ENCODE measurements at regions not wholly inside any gene's neighbourhood (a gene's known extent, or its start where the extent isn't known, plus 50 kb on each side); places are given as distances from the start of the nearest gene placed in this dataset.
"Not testable (repeated sequence)": the region's sequence is repeated elsewhere in the genome, so short reads cannot be mapped to it uniquely, and the experiment has no call there.

DNA sequence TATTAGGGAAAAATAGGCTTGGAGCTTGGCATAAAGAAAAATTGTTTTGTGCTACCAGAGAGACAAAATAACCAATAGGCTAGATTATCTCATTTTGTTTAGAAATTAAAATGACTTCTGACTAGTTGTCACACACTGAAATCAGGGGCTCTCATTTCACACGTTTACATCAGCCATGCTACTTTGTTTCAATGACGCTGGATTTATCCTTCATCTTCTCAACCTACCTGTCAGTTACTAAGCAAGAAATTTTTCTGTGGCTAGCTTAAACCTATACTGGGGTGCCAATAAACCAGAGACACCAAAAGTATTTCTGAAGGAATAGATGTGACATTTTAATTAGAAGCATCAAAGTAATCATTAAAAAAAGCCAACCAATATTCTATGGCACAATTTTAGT is 518.1 kb upstream of the NR5A2 start:
- Mint-ChIP-seq H3K36me3 (ENCODE audit: insufficient read depth) (no peaks in the 10 kb centered on the region), H3K27me3 (ENCODE audit: low read depth) (peaks cover 13% of the 10 kb centered on the region), H3K9me3 (no peaks in the 10 kb centered on the region), H3K4me3 (no peak overlapping the region), H3K4me1 (ENCODE audit: low read depth) (no peaks in the 10 kb centered on the region)
- no peak for ATAC-seq
- DNase-seq, result no peak

DNA sequence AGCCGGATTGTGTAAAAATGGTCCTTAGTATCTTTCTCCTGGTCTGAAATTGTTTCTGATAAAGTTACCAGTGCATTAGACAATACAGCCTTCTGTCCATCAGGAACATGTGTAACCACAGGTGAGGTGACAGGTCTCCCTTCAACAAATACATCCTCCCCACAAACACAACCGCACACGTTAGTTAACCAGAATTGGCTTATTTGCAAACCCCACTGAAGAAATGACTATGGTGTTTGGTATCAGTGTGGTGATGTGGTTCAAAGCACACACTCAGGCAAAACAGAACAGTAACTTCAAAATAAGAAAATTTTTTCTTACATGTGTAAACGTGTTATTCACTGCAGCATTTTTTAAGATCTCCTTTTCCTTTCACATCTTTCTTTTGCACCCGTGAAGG is 517.2 kb upstream of the NR5A2 start:
- no peaks in the 10 kb centered on the region for H3K4me1 Mint-ChIP-seq (ENCODE audit: low read depth)
- ATAC-seq (no peak), DNase-seq (no peak)
- no peaks in the 10 kb centered on the region for H3K36me3 Mint-ChIP-seq (ENCODE audit: insufficient read depth)
- no peak overlapping the region for H3K4me3 Mint-ChIP-seq
- peaks cover 13% of the 10 kb centered on the region for H3K27me3 Mint-ChIP-seq (ENCODE audit: low read depth)
- H3K9me3 Mint-ChIP-seq, result no peaks in the 10 kb centered on the region

DNA sequence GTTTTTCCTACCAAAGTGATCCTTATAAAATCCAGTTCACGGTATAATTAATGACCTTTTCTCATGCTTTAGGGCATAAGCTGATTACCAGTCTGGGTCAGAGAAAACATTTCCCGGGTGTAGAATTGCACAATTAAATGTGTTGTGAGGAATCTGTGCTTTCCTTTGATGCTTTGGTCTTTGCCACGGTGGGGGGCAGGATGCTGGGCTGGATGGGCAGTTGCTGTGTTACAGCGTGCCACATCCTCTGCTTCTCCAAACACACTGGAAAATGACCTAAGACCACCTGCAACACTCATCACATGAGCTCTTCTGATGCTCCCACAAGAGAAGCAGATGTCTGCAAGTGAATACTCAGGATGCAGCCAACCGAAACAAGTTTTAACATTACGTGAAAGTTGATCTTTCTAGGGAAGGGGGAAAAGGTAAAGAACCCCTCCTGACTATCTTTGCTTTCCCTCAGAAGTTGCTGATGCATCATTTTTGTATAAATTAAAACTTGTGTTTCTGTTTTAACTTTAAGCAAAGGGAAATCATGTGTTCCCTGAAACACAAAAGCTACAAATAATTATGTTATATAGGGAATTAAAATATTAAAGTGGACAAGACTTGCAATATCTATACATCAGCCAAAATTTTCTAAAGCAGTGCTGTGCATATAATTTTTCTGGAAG is 515.3 kb upstream of the NR5A2 start:
- Mint-ChIP-seq H3K27me3 (ENCODE audit: low read depth) (peaks cover 10% of the 10 kb centered on the region), H3K4me1 (ENCODE audit: low read depth) (no peaks in the 10 kb centered on the region), H3K36me3 (ENCODE audit: insufficient read depth) (no peaks in the 10 kb centered on the region), H3K9me3 (no peaks in the 10 kb centered on the region), H3K4me3 (no peak overlapping the region)
- no peak for ATAC-seq
- DNase-seq, result no peak

DNA sequence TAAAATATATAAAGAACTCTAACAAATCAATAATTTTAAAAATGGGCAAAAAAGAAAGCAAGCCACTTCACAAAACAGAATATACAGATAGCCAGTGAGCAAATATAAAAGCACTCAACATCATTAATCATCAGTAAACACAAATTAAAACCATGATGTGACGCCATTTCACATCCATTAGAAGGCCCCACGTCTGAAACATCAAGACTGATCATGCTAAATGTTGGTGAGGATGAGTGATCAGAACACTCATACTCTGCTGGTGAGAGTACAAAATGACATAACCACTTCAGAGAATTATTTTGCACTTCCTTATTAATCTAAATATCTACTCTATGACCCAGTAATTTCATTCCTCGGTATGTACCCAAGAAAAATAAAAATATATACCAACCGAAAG is 512.2 kb upstream of the NR5A2 start:
- ATAC-seq (no peak), DNase-seq (no peak)
- Mint-ChIP-seq H3K27me3 (ENCODE audit: low read depth) (peaks cover 9% of the 10 kb centered on the region), H3K9me3 (no peaks in the 10 kb centered on the region), H3K4me1 (ENCODE audit: low read depth) (no peaks in the 10 kb centered on the region), H3K4me3 (no peak overlapping the region), H3K36me3 (ENCODE audit: insufficient read depth) (no peaks in the 10 kb centered on the region)

DNA sequence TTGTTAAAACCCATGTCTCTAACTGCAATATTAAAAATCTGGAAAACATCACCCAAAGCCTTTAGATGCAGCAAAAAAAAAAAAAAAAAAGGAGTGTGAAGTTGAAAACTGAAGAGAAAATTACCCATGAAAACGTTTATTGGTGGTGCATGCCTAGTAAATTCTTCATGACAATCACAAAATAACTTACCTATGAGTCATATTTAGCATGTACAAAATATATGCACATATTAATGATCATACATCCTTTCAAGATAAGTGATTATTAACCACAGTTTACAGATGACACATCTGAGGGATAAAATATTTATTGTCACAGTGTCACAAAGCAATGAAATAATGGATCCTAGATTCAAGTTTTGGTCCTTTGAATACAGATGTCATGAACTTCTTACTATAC is 505.2 kb upstream of the NR5A2 start:
- Mint-ChIP-seq H3K4me3 (no peak overlapping the region), H3K4me1 (ENCODE audit: low read depth) (no peaks in the 10 kb centered on the region), H3K27me3 (ENCODE audit: low read depth) (no peaks in the 10 kb centered on the region), H3K9me3 (no peaks in the 10 kb centered on the region), H3K36me3 (ENCODE audit: insufficient read depth) (no peaks in the 10 kb centered on the region)
- DNase-seq, result no peak
- ATAC-seq, result no peak

DNA sequence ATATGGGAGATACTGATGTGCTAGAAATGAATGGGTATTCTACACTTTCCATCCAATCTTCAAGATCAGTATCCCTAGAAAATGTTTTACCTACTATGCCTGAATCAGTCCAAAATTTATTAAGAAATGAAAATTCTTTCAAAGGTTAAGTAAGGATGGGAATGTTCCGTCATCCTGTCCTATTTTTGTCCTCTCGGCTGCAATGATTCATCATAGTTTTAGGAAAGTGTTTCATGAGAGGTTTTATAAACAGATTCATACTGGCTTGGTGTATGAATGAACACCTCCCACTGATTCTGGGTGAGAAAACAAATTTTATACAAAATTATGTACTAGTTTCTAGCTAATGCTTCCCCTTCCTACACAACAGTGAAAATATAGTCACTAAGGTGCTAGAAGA is 504.6 kb upstream of the NR5A2 start:
- Mint-ChIP-seq H3K9me3 (no peaks in the 10 kb centered on the region), H3K36me3 (ENCODE audit: insufficient read depth) (no peaks in the 10 kb centered on the region), H3K4me3 (no peak overlapping the region), H3K27me3 (ENCODE audit: low read depth) (no peaks in the 10 kb centered on the region), H3K4me1 (ENCODE audit: low read depth) (no peaks in the 10 kb centered on the region)
- ATAC-seq (no peak), DNase-seq (no peak)

DNA sequence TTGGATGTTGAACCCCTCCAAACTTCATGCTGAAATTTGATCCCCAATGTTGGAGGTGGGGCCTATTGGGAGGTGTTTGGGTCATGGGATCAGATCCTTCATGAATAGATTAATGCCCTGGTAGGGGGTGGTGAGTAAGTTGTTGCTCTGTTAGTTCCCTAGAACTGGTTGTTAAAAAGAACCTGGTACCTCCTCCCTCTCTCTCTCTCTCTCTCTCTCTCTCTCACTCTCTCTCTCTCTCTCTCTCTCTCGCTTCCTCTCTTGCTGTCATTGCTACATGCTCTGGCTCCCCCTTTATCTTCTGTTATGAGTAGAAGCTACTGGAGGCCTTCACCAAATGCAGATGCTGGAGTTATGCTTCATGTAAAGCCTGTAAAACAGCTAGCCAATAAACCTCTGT is 498.2 kb upstream of the NR5A2 start:
- DNase-seq (no peak), ATAC-seq (no peak)
- peaks cover 7% of the 10 kb centered on the region for H3K9me3 Mint-ChIP-seq
- H3K4me1 Mint-ChIP-seq (ENCODE audit: low read depth), result no peaks in the 10 kb centered on the region
- no peaks in the 10 kb centered on the region for H3K27me3 Mint-ChIP-seq (ENCODE audit: low read depth)
- no peak overlapping the region for H3K4me3 Mint-ChIP-seq
- no peaks in the 10 kb centered on the region for H3K36me3 Mint-ChIP-seq (ENCODE audit: insufficient read depth)

DNA sequence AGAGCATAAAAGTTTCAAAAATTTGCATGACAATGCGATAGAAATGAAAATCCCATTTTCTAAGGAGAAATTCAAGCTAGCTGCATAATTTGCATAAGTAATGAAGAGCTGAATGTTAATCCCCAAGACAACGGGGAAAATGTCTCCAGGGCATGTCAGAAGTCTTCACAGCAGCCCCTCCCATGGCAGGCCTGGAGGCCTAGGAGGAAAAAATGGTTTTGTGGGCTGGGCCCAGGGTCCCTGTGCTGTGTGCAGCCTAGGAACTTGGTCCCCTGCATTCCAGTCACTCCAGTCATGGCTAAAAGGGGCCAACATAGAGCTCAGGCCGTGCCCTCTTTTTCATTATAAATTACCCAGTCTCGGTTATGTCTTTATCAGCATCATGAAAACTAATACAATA is 494.1 kb upstream of the NR5A2 start:
- ATAC-seq; H3K4me1 Mint-ChIP-seq (ENCODE audit: low read depth); H3K27me3 Mint-ChIP-seq (ENCODE audit: low read depth); H3K4me3 Mint-ChIP-seq; H3K36me3 Mint-ChIP-seq (ENCODE audit: insufficient read depth); DNase-seq: not testable (repeated sequence)
- peaks cover 22% of the 10 kb centered on the region for H3K9me3 Mint-ChIP-seq

DNA sequence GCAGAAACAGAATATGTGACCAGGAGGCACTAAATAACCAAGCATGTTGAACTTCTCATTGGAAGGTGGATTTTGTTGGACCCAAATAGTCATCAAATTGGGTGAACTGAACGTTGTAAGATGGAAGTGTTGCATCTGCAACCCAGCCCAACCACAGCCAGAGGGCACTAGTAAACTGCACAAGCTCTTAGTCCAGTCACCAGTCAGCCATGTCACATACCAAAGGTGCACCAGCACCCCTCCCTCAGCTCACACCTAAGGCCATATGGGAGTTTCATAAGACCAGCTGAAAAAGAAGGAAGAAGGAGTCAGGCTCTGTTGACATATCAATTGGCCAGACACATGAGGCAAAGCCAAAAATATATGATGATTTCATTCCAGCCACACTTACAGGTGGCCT is 481.7 kb upstream of the NR5A2 start:
- ATAC-seq (no peak), DNase-seq (no peak)
- H3K4me3 Mint-ChIP-seq, result no peak overlapping the region
- H3K36me3 Mint-ChIP-seq (ENCODE audit: insufficient read depth), result no peaks in the 10 kb centered on the region
- peaks cover under 1% of the 10 kb centered on the region for H3K9me3 Mint-ChIP-seq
- H3K4me1 Mint-ChIP-seq (ENCODE audit: low read depth), result no peaks in the 10 kb centered on the region
- no peaks in the 10 kb centered on the region for H3K27me3 Mint-ChIP-seq (ENCODE audit: low read depth)

DNA sequence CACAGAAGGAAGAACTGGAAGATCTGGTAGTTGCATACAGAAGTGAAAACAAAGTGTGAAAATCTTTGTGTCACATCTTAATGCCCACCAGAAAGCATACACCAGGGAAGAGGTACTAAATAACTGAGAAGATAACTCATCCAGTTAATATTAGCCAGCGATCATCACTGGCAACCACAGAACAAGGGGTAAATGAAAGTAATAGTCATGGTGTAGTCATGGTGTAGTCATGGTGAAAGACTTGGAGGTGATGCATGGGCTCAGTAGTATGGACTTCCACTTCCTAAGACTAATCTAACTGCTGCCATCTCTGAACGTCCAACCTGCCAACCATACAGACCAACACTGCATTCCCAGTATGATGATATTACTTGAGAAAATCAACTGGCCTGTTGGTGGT is 481.2 kb upstream of the NR5A2 start:
- H3K9me3 Mint-ChIP-seq, result no peaks in the 10 kb centered on the region
- H3K4me3 Mint-ChIP-seq, result no peak overlapping the region
- no peaks in the 10 kb centered on the region for H3K4me1 Mint-ChIP-seq (ENCODE audit: low read depth)
- DNase-seq (no peak), ATAC-seq (peak in 1 of 2 donors; percentile 46)
- H3K27me3 Mint-ChIP-seq (ENCODE audit: low read depth), result no peaks in the 10 kb centered on the region
- H3K36me3 Mint-ChIP-seq (ENCODE audit: insufficient read depth), result no peaks in the 10 kb centered on the region

DNA sequence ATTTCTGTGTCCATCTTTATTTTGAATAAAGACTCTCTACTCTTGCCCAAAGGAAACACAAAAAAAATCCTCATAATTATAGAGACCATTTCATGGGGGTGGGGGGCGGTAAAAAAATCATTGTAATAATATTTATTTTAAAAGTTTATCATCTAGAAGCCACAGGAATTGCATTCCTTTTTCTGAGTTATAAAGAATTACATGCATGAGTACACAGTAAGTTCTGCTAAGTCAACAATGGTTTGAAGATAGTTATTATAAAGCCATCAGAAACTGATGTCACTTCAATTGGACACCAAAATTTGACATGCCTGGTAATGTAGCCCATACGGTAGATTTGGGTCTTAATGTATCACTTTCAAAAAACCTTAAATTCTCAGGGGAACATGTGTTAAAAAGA is 478.1 kb upstream of the NR5A2 start:
- Mint-ChIP-seq H3K4me3 (no peak overlapping the region), H3K27me3 (ENCODE audit: low read depth) (peaks cover 16% of the 10 kb centered on the region), H3K36me3 (ENCODE audit: insufficient read depth) (no peaks in the 10 kb centered on the region), H3K4me1 (ENCODE audit: low read depth) (no peaks in the 10 kb centered on the region), H3K9me3 (peaks cover 3% of the 10 kb centered on the region)
- ATAC-seq (no peak), DNase-seq (no peak)

DNA sequence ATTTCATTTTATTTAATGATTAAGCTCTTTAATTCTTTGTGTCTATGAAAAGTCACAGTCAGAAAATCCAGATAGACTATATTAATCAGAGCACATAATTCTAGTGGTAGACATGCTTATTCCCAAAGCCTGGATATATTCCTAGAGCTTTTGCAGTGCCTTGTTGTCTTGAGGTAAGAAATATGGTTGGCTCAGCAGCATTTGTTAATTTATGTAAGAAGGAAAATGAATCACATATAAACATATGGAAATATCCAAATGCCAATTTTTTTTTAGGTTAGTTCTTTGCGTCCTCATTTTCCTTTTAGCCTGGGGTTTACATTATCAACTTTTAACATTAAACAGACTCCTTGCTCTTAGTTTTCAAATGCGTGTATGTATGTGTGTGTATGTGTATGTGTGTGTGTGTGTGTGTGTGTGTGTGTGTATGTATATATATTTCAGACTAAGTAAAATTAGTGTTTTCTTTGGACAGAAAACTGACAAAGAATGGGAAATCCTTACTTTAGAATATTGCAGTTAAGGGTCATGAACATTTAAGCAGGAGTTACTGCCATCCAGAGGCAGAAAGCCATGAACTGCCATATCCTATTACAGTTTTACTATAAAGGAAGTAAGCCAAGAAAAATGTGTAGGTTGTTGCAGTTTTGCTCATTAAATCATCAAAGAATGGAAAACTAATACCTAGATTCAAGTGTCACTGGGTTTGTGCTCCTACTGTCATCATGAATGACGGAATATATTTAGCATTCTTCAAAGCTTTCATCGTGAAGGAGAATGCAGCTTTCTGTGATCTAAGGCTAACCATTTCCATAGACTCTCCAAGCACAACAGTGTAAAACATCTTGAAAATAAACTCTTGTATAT is 477.1 kb upstream of the NR5A2 start:
- no peaks in the 10 kb centered on the region for H3K36me3 Mint-ChIP-seq (ENCODE audit: insufficient read depth)
- peak in 1 of 2 donors; percentile 25 for ATAC-seq
- no peak for DNase-seq
- peaks cover 16% of the 10 kb centered on the region for H3K27me3 Mint-ChIP-seq (ENCODE audit: low read depth)
- H3K9me3 Mint-ChIP-seq, result peaks cover 3% of the 10 kb centered on the region
- H3K4me1 Mint-ChIP-seq (ENCODE audit: low read depth), result no peaks in the 10 kb centered on the region
- H3K4me3 Mint-ChIP-seq, result no peak overlapping the region

DNA sequence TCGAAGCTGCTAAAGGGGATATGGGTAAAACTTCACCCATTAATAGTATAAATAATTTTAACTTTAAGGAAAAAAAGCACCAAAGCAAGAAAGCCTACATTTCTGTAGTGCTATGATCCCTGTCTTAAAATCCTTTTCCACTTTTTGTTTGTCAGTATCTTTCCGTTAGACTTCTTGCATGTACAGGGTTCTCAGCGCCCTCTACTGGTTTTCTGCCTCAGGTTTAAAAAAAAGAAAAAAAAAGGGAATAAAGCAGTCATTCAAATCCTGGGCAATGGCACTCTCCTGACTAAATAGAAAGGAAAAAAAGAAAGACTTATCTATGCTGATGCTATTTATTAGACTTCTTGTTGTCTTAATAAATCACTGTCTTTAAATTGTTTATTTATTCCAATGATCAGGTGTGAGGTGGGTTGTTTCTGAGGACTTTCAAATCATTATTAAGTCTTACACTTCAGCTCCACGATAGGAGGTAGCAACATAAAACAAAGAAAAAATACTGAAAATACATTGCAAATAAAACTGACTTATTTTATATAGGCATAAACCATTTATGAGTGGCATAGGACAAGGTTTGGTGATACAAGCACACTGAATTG is 475.4 kb upstream of the NR5A2 start:
- no peak for ATAC-seq
- no peaks in the 10 kb centered on the region for H3K4me1 Mint-ChIP-seq (ENCODE audit: low read depth)
- DNase-seq, result no peak
- H3K36me3 Mint-ChIP-seq (ENCODE audit: insufficient read depth), result no peaks in the 10 kb centered on the region
- peaks cover 3% of the 10 kb centered on the region for H3K9me3 Mint-ChIP-seq
- H3K4me3 Mint-ChIP-seq, result no peak overlapping the region
- H3K27me3 Mint-ChIP-seq (ENCODE audit: low read depth), result peaks cover 16% of the 10 kb centered on the region

DNA sequence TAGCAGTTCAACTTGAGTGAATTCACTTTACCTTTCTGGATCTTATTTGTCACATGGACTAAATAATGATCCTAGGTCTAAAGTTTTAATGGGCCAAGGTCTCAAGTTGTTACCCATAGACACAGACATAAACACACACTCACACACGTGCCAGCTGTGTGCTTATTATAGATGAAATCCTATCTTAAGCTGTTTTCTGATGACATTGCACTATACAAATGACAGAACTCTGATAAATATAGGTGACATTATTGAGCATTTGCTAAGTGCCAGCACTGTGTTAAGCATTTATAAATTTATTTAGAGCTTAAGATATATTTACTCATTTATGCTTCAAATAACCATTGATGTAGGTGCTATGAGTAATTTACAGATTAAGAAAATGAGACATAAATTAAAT is 474.4 kb upstream of the NR5A2 start:
- Mint-ChIP-seq H3K36me3 (ENCODE audit: insufficient read depth) (no peaks in the 10 kb centered on the region), H3K27me3 (ENCODE audit: low read depth) (peaks cover 17% of the 10 kb centered on the region), H3K4me3 (no peak overlapping the region), H3K9me3 (peaks cover 3% of the 10 kb centered on the region), H3K4me1 (ENCODE audit: low read depth) (no peaks in the 10 kb centered on the region)
- ATAC-seq, result no peak
- DNase-seq, result no peak

DNA sequence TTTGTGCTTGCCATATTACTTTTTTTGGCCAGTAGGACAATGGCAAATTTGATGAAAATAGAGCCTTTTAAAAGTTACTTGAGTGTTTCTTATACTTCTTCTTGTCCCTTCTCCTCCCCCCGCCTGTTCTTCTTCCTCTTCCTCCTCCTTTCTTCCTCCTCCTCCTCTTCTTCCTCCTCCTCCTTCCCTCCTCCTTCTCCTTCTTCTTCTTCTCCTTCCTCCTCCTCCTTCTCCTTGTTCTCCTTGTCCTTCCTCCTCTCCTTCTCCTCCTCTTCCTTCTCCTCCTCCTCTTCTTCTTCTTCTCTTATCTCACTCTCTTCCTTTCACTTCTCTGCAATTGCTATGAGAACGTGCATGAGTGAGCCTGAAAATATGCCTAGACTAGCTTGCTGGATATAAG is 466.2 kb upstream of the NR5A2 start:
- Mint-ChIP-seq H3K4me1 (ENCODE audit: low read depth) (no peaks in the 10 kb centered on the region), H3K4me3 (no peak overlapping the region), H3K36me3 (ENCODE audit: insufficient read depth) (no peaks in the 10 kb centered on the region), H3K9me3 (no peaks in the 10 kb centered on the region), H3K27me3 (ENCODE audit: low read depth) (peaks cover 11% of the 10 kb centered on the region)
- no peak for DNase-seq
- ATAC-seq, result no peak
